ENCODE measurements at regions not wholly inside any gene's neighbourhood (a gene's known extent, or its start where the extent isn't known, plus 50 kb on each side); places are given as distances from the start of the nearest gene placed in this dataset.
"Not testable (repeated sequence)": the region's sequence is repeated elsewhere in the genome, so short reads cannot be mapped to it uniquely, and the experiment has no call there.

GRCh38 chr14:86756521-86757190 lies 1226.7 kb downstream of the FLRT2 start:
- no peak for TF ChIP-seq CTCF (IDR thresholded peaks at IDR 0.05)
- Histone ChIP-seq H3K27me3 (no peaks in the 10 kb centered on the region), H3K4me3 (no peak overlapping the region), H3K36me3 (no peaks in the 10 kb centered on the region), H3K9me3 (no peaks in the 10 kb centered on the region), H3K27ac (no peak overlapping the region), H3K4me1 (no peaks in the 10 kb centered on the region)
- DNase-seq (no peak), ATAC-seq (no peak), FAIRE-seq (no peak)
- intact Hi-C loops (cut with DNase I) = no loop called here
- 78 to 80% methylated on average over 7 of the region's 7 CpGs for WGBS, 2 donors

DNA sequence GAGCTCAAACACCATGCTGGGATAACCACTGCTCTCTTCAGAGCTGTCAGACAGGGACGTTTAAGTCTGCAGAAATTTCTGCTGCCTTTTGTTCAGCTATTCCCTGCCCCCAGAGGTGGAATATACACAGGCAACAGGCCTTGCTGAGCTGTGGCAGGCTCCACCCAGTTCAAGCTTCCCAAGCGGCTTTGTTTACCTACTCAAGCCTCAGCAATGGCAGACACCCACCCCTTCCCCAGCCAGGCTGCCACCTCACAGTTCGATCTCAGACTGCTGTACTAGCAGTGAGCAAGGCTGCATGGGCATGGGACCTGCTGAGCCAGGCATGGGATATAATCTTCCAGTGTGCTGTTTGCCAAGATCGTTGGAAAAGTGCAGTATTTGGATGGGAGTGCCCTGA lies 1220.5 kb downstream of the FLRT2 start:
- H3K27ac ChIP-seq; DNase-seq; H3K36me3 ChIP-seq; H3K4me3 ChIP-seq; H3K9me3 ChIP-seq; intact Hi-C loops (cut with DNase I); FAIRE-seq; H3K27me3 ChIP-seq; ATAC-seq; H3K4me1 ChIP-seq: not testable (repeated sequence)
- WGBS, 2 donors = 77 to 79% methylated on average over 4 of the region's 4 CpGs

- FAIRE-seq = no peak
- H3K36me3 ChIP-seq = no peaks in the 10 kb centered on the region
- H3K9me3 ChIP-seq = no peaks in the 10 kb centered on the region
- ATAC-seq = no peak
- H3K4me3 ChIP-seq = no peak overlapping the region
- no peak for DNase-seq
- intact Hi-C loops (cut with DNase I) = no loop called here
- H3K4me1 ChIP-seq = no peaks in the 10 kb centered on the region
- no peak for TF ChIP-seq CTCF (IDR thresholded peaks at IDR 0.05)
- no peak overlapping the region for H3K27ac ChIP-seq
- H3K27me3 ChIP-seq = no peaks in the 10 kb centered on the region
Observed at GRCh38 chr14:86739761-86740160, 1209.8 kb downstream of the FLRT2 start.

- H3K27ac ChIP-seq; H3K9me3 ChIP-seq; H3K36me3 ChIP-seq; intact Hi-C loops (cut with DNase I); H3K4me1 ChIP-seq; DNase-seq; H3K27me3 ChIP-seq; FAIRE-seq; H3K4me3 ChIP-seq; ATAC-seq: not testable (repeated sequence)
- WGBS, 2 donors = 89 to 97% methylated on average over 2 of the region's 2 CpGs
Observed at GRCh38 chr14:86731427-86731826, 1201.5 kb downstream of the FLRT2 start.

GRCh38 chr14:86723254-86723624 lies 1193.3 kb downstream of the FLRT2 start:
- intact Hi-C loops (cut with DNase I) = no loop called here
- no peak for DNase-seq
- Histone ChIP-seq H3K9me3 (no peaks in the 10 kb centered on the region), H3K4me3 (no peak overlapping the region), H3K27me3 (no peaks in the 10 kb centered on the region), H3K4me1 (peaks cover 4 to 11% (median 7%) of the 10 kb centered on the region in 3 donors), H3K27ac (no peak overlapping the region), H3K36me3 (no peaks in the 10 kb centered on the region)
- no peak for TF ChIP-seq CTCF (IDR thresholded peaks at IDR 0.05)
- no peak for FAIRE-seq
- no peak for ATAC-seq

DNA sequence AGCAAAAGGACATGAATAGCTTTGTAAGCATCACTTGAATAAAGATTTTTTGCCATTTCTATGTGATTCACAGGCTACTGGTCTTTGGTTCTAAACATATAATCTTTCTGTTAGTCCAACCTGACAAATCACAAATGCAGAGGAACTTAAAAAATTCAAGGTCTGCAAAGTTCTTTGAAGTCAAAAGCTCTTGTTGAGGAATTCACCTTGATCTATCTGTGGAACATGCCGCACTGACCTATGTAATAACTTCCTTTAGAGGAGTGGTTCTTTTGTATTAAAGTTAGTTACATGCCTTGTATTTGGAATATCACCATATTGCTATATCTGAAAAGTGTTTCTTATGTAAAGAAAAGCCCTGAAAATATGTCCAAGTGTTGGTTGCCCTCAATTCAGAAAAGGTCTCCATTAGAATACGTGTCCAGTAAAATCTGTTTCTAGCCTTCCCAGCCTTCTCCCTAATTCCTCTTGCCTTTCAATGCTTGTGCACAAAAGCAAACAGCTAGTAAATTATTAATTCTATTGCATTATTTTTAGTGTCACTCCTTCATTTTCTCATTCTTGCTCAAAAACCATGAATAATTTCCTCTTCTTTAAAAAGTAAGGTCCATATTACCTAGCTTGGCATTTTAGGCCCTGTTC lies 1192.8 kb downstream of the FLRT2 start:
- FAIRE-seq = no peak
- DNase-seq = no peak
- 52 to 73% methylated on average over 2 of the region's 2 CpGs for WGBS, 2 donors
- no peak for TF ChIP-seq CTCF (IDR thresholded peaks at IDR 0.05)
- H3K27me3 ChIP-seq = no peaks in the 10 kb centered on the region
- H3K36me3 ChIP-seq = no peaks in the 10 kb centered on the region
- intact Hi-C loops (cut with DNase I) = no loop called here
- no peak overlapping the region for H3K27ac ChIP-seq
- no peak overlapping the region for H3K4me3 ChIP-seq
- H3K9me3 ChIP-seq = no peaks in the 10 kb centered on the region
- ATAC-seq = no peak
- peaks cover 4 to 11% (median 7%) of the 10 kb centered on the region in 3 donors for H3K4me1 ChIP-seq
